ENCODE measurements at regions not wholly inside any gene's neighbourhood (a gene's known extent, or its start where the extent isn't known, plus 50 kb on each side); places are given as distances from the start of the nearest gene placed in this dataset.
"Not testable (repeated sequence)": the region's sequence is repeated elsewhere in the genome, so short reads cannot be mapped to it uniquely, and the experiment has no call there.

DNA sequence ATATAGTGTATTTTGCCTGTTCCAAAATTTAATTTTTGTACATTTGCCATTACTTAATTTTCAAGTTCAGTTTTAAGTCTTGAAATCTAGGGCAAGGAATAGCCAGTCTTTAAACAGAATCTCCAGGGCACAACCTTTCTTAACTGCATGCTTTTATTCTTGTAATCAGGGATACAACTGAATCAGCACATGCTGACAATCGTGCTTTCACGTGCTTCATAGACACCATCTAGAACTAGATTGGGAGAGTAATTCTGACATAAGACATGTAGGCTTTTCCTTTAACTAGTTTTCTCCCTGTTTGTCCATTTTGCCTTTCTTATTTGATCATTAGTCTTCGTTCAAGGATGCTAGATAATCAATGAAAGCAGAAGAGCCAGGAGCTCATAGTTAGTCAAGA, 650.4 kb upstream of the CADM2 start:
- H2AFZ ChIP-seq (ENCODE audit: low read length): no peak overlapping the region

DNA sequence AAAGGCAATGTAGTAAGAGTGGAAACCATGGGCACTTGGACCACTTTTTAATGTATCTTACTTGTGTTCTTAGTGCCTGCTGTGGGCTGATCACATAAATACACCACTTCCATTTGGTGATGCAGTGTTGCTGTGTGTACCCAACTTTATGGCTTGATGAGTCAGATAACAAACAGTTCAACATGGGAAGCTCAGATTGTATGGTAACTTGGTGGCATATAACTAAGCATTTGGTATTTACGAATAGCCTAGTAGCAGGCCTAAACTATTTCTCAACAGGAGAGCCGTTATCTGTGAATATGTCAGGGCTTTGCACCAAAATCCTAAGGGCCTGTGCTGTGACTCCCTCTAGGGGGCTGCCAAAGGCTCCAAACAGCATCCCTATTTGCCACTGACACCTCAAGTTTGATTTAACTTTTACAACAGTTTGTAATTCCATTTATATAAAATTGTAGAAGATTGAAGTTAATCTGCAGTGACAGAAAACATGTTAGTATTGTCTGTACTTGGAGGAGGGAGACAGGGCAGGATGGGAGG, 640.4 kb upstream of the CADM2 start:
- Histone ChIP-seq H4K20me1 (ENCODE audit: insufficient read depth, low read length) (no peaks in the 10 kb centered on the region), H3K79me2 (ENCODE audit: low read length) (no peaks in the 10 kb centered on the region), H3K4me1 (ENCODE audit: low read length) (no peaks in the 10 kb centered on the region), H3K9ac (ENCODE audit: low read length) (no peak overlapping the region), H3F3A (ENCODE audit: insufficient read depth, low read length) (no peaks in the 10 kb centered on the region), H2AFZ (ENCODE audit: low read length) (no peak overlapping the region), H3K27ac (ENCODE audit: low read length) (no peak overlapping the region), H3K36me3 (replicated peaks; ENCODE audit: insufficient read depth, low read length) (no peaks in the 10 kb centered on the region), H3K9me3 (replicated peaks; ENCODE audit: insufficient read depth, low read length) (no peaks in the 10 kb centered on the region), H3K27me3 (replicated peaks; ENCODE audit: insufficient read depth, low read length) (no peaks in the 10 kb centered on the region), H3K4me3 (ENCODE audit: low read length) (no peak overlapping the region), H3K4me2 (ENCODE audit: low read depth, low read length) (no peak overlapping the region), H3K9me2 (replicated peaks; ENCODE audit: insufficient read depth, low read length) (no peaks in the 10 kb centered on the region)
- DNase-seq: no peak
- TF ChIP-seq EZH2 (optimal IDR thresholded peaks at IDR 0.05; ENCODE audit: low read depth, low read length) (no peak), EZH2phosphoT487 (IDR thresholded peaks at IDR 0.05; ENCODE audit: low read length) (no peak)
- TF ChIP-seq, protein P1, sequence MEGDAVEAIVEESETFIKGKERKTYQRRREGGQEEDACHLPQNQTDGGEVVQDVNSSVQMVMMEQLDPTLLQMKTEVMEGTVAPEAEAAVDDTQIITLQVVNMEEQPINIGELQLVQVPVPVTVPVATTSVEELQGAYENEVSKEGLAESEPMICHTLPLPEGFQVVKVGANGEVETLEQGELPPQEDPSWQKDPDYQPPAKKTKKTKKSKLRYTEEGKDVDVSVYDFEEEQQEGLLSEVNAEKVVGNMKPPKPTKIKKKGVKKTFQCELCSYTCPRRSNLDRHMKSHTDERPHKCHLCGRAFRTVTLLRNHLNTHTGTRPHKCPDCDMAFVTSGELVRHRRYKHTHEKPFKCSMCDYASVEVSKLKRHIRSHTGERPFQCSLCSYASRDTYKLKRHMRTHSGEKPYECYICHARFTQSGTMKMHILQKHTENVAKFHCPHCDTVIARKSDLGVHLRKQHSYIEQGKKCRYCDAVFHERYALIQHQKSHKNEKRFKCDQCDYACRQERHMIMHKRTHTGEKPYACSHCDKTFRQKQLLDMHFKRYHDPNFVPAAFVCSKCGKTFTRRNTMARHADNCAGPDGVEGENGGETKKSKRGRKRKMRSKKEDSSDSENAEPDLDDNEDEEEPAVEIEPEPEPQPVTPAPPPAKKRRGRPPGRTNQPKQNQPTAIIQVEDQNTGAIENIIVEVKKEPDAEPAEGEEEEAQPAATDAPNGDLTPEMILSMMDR (IDR thresholded peaks at IDR 0.05; ENCODE audit: low read length): no peak

More for the DNA sequence above, 650.4 kb upstream of the CADM2 start:
- no peak overlapping the region for H3K9ac ChIP-seq (ENCODE audit: low read length)
- H3K27ac ChIP-seq (ENCODE audit: low read length): no peak overlapping the region
- H3K4me2 ChIP-seq (ENCODE audit: low read depth, low read length): no peak overlapping the region
- H4K20me1 ChIP-seq (ENCODE audit: insufficient read depth, low read length): no peaks in the 10 kb centered on the region
- no peaks in the 10 kb centered on the region for H3K9me3 ChIP-seq (replicated peaks; ENCODE audit: insufficient read depth, low read length)
- no peaks in the 10 kb centered on the region for H3K79me2 ChIP-seq (ENCODE audit: low read length)
- no peaks in the 10 kb centered on the region for H3K9me2 ChIP-seq (replicated peaks; ENCODE audit: insufficient read depth, low read length)
- H3K27me3 ChIP-seq (replicated peaks; ENCODE audit: insufficient read depth, low read length): no peaks in the 10 kb centered on the region
- H3F3A ChIP-seq (ENCODE audit: insufficient read depth, low read length): no peaks in the 10 kb centered on the region
- no peak overlapping the region for H3K4me3 ChIP-seq (ENCODE audit: low read length)
- TF ChIP-seq, protein P1 (IDR thresholded peaks at IDR 0.05; ENCODE audit: low read length): no peak
- TF ChIP-seq EZH2phosphoT487 (IDR thresholded peaks at IDR 0.05; ENCODE audit: low read length) (no peak), EZH2 (optimal IDR thresholded peaks at IDR 0.05; ENCODE audit: low read depth, low read length) (no peak)
- no peak for DNase-seq
- H3K36me3 ChIP-seq (replicated peaks; ENCODE audit: insufficient read depth, low read length): no peaks in the 10 kb centered on the region
- no peaks in the 10 kb centered on the region for H3K4me1 ChIP-seq (ENCODE audit: low read length)

DNA sequence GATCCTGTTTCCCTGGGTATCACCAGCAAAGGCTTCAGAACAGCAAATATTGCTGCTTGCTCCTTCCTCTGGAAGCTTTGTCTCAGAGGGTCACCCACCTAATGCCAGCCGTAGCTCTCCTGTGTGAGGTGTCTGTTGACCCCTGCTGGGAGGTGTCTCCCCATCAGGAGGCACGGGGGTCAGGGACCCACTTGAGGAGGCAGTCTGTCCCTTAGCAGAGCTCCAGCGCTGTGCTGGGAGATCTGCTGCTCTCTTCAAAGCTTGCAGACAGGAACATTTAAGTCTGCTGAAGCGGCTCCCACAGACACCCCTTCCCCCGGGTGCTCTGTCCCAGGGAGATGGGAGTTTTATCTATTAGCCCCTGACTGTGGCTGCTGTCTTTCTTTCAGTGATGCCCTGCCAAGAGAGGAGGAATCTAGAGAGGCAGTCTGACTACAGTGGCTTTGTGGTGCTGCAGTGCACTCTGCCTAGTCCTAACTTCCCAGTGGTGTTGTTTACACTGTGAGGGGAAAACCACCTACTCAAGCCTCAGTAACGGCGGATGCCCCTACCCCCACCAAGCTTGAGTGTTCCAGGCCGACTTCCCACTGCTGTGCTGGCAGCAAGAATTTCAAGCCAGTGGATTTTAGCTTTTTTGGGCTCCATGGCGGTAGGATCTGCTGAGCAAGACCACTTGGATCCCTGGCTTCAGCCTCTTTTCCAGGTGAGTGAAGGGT, 593.1 kb upstream of the CADM2 start:
- peak overlapping the region; percentile 35; the same call in 1 of the 2 replicates for H2AFZ ChIP-seq (ENCODE audit: low read length)
- H3K27ac ChIP-seq (ENCODE audit: low read length); H3K27me3 ChIP-seq (replicated peaks; ENCODE audit: insufficient read depth, low read length); H3K4me2 ChIP-seq (ENCODE audit: low read depth, low read length); H3F3A ChIP-seq (ENCODE audit: insufficient read depth, low read length); H3K4me1 ChIP-seq (ENCODE audit: low read length); H3K9me3 ChIP-seq (replicated peaks; ENCODE audit: insufficient read depth, low read length); H3K79me2 ChIP-seq (ENCODE audit: low read length); H4K20me1 ChIP-seq (ENCODE audit: insufficient read depth, low read length); H3K4me3 ChIP-seq (ENCODE audit: low read length); H3K9me2 ChIP-seq (replicated peaks; ENCODE audit: insufficient read depth, low read length); H3K9ac ChIP-seq (ENCODE audit: low read length); H3K36me3 ChIP-seq (replicated peaks; ENCODE audit: insufficient read depth, low read length): not testable (repeated sequence)
- DNase-seq: peak; percentile 9
